HG02610 (cell line): ENCODE measurements at regions not wholly inside any gene's neighbourhood (a gene's known extent, or its start where the extent isn't known, plus 50 kb on each side); places are given as distances from the start of the nearest gene placed in this dataset.

Experiments
- ATAC-seq: cut with Tn5 transposase; IDR thresholded peaks from one replicate; pipeline ENCODE4 v1.9.1; 2021; ENCODE audit warnings: mild to moderate bottlenecking, moderate library complexity; ENCODE audit not compliant: unreplicated experiment

DNA sequence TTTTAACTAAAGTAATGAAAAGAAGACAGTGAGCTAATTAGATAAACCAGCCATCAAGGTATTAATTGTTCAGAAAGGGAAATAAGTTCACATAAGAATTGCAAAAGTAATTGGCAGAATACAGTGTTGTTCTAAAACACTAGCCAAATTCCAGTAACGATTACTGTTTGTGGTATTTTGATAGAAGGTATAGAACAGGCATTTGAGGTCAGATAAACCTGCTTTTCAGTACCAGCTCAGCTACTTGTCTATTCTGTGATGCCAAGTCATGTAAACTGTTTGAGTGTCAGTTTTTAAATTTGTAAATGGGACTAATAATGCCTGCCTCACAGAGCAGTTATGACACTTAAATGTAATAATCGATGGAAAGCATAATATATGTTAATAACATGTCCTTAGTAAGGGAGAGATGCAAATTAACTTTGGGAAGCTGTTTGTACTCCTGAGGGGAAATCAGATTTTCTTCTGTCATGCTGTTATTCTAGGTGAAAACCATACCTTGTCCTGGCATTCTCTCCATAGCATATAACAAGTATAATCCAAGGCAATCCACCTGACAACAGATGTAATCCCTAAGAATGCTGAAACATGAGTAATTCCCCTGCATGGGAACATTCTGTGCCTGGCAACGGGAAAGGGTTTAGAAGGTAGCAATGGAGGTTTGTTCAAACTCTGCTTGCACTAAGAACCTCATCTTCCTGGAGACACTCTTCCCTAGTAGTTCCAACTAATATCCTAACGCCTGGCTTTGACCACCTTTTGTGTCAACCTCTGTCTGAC, 509.5 kb upstream of the PAPPA start:
- no peak for ATAC-seq

DNA sequence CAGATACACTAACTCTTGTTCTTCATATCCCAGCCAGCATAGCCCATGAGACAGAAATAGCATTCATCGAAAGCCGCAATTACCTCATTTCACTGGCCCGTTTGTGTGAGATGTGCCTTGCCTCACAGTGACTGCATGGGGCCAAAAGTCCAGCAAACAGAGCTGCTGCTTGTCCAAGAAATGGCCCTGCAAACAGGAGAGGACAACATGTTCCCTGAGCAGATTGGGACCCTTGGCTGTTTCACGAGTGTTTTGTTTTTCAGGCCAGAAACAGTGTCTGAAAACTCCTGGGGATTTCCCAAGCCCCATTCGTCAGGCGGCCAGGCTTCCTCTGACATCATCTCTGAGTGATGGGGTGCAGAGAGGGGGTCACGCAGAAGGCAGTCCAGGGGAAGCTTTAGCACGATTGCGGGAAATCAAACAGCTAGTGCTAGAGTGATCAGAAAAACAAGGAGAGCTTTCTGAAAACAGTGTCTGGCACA, 503.6 kb upstream of the PAPPA start:
- ATAC-seq: no peak

DNA sequence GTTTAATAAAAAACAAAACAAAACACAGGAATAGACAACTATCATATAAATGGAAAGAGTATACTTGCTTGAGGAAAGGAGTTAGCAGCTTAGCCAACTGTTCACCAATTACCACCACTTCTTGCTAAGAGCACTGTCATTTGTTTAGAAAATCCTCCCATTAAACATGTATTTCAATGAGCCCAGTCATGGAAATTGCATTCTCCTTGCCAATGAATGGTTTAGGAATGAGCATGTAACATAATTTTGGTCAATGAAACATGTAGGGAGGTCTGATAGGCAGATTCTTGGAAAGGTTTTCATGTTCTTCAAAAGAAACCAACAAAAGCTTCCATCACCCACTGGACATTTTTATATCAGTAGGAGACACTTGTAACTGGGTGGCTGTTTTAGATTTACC, 502.8 kb upstream of the PAPPA start:
- ATAC-seq: no peak

DNA sequence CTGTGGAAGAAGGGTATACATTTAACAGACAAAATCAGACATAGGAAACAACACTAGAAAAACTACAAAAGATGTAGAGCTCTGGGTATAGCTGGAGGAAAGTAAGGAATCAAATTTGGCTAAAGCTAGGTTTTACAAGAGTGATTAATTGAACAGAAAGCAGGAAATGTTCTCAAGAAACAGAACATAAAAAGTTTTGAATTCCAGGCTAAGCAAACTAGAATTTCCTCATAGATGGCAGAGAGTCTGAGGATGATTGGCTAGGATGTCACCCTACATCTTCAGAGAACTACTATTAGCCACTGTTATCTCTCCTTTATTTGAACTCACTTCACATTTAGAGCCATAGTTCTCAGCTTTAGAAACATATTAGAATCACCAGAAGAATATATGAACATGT, 502.1 kb upstream of the PAPPA start:
- ATAC-seq: no peak

DNA sequence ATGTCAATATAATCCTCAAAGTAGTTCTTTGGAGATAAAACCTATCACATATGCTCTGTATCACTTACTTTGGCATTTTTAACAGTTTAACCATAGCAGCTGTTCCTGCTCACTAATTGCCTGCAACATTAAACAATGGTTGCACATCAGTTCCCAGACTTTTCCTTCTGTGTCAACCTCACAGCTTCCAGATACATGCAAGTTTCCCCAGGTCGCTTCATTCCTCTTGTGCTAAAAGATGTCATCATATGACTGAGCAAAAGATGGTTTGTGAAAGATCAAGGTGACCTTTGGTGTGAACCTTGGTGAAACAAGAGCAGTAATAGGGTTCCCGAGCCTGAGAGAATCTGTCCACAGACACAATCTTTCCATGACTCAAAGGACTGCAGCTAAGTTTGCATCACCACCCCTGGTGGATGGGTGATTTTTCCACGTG, 500.4 kb upstream of the PAPPA start:
- no peak for ATAC-seq

DNA sequence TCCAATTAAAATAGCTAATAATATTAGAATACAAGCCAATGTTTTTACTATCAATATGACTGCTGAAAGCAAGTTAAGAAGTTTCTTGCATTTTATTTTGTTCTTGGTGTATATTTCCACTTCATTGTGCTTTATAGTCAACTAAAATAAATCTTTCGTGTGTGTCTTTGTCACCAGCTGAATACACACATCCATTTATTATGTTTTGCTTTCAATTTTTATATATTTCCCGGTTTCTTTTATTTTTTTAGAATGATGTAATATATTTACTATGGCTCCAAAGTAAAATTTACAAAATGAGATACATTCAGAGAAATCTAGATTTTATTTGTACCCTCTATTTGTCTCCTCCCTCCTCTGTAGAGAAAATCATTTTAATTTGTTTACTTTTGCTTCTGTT, 495.9 kb upstream of the PAPPA start:
- no peak for ATAC-seq

DNA sequence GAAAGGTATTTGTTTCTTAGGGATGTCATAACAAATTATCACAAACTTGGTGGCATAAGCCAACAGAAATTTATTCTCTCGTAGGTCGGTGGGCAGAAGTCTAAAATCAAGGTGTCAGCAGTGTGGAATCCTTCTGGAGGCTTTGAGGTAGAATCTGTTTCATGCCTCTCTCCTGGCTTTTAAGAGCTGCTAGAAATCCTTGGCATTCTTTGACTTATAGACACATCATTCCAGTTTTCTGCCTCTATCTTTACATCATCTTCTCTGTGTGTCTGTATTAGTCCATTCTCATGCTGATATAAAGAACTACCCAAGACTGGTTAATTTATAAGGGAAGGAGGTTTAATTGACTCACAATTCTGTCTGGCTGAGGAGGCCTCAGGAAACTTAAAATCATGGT, 488.1 kb upstream of the PAPPA start:
- ATAC-seq: no peak

DNA sequence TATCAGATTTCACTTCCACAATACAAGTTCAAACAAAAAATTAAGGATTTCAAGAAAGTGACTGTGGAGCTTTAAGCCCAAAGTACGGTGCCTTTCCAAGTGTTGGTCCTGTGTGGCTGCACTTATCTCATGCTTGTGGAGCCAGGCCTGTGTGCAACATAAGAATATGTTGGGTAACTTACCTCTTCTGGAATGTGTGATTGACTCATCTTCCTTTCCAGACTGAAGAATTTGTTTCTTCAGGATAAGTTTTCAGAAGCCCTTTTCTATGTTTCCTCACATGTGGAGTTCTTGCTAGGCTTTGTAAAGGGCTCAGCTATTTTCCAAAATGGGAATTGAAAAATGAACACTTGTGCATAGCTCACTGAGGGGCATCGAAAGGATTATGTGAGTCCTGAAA, 485.1 kb upstream of the PAPPA start:
- ATAC-seq: no peak

DNA sequence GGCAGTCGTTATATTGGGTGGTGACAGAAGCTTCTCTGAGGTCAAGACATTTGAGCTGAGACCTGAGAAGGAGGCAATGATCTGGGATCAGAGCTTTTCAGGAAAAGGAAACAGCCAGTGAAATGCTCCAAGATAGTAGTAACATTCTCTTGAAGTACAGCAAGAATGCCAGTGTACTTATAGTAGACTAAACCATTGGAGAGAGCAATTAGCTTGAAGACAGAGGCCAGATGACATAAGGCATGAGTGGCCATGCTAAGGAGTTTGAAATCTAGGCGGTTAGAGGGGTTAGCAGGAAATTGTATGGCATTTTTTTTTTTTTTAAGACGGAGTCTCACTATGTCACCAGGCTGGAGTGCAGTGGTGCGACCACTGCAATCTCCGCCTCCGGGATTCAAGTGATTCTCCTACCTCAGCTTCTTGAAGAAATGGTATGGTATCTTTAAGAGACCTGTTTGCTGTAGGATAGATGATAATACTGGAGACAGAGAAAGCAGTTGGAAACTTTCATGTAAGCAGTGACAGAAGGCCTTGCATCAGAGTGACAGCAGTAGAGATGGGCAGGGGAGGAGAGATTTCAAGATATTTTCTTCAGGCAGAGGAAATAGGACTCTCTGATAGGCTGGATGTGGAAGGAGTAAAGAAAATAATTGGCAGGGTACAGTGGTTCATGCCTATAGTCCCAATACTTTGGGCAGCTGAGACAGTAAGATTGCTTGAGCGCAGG, 482.2 kb upstream of the PAPPA start:
- ATAC-seq: no peak

DNA sequence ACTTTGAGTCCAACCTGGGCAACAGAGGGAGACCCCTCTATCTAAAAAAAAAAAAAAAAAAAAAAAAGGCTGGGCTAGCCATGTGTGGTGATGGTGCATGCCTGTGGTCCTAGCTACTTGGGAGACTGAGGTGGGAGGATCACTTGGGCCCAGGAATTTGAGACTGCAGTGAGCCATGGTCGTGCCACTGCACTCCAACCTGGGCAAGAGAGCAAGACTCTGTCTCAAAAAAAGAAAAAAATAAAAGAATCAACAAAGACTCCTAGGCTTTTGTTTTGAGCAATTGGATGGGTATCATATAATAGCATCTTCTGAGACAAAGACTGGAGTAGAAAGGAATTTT, 481.7 kb upstream of the PAPPA start:
- ATAC-seq: no peak

DNA sequence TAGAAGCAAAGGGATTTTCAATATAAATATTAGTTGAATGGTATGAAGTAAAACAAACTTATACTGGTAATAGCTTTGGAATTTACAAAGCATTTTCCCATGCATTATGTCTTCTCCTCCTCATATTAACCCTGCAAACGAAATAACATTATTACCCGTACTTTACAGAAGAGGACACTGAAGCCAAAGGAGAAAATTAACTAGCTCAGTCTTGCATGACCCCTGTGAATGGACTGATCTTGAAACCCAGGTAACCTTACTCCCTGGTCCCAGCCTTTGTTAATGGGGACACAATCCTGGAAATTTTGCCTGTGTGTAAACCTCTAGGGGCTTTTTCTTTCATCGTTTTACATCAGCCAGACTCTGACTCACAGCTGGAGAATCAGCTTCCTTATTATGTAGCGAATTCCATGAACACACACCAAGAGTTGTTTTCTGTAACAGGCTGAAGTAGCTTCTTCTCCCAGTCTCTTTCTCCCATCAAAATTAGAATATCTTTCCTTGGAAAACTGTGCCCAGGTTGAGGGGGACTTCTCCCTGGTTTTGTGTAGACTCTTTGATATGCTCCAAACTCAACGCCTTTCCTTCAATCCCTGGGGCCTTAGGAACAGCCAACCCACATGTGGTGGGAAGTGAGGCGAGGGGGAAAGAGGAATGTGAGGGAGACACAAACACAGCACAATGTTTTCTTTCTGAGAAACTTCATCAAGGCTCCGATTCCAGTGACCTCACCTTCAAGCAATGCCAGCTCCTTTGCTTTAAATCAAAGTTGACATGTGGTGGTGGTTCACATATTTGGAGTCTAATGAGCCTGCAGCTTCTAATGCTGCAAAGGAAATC, 480.9 kb upstream of the PAPPA start:
- ATAC-seq: no peak

DNA sequence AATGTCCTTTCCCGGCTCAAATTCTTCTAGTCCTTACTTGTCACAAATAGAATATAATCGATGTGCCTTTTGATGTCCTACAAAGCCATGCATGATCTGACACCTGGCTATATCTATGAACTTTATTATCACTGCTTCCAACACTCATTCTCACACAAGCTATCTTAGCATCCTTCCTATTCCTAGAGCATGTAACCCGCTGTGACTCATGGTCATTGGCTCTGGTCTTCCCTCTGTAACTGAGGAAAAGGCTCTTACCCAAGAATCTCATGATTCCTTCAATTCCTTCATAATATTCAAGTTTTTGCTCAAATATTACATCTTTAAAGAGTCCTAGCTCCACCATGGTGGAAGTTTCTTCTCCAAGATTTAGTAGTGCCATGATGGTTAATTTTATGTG, 480.0 kb upstream of the PAPPA start:
- no peak for ATAC-seq

DNA sequence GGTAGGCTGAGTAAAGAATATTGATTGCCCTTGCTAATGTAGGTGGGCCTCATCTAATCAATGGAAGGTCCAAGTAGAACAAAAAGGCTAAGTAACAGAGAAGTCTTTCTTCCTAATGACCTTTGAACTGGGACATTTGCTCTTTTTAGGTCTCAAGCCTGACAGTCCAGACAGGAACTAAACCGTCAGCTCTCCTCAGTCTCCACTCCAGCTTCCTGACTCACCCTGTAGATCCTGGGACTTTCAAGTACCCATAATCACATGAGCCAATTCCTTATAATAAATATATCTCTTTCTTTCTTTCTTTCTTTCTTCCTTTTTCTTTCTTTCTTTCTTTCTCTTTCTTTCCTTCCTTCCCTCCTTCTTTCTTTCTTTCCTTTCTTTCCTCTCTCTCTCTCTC, 479.5 kb upstream of the PAPPA start:
- ATAC-seq: no peak

DNA sequence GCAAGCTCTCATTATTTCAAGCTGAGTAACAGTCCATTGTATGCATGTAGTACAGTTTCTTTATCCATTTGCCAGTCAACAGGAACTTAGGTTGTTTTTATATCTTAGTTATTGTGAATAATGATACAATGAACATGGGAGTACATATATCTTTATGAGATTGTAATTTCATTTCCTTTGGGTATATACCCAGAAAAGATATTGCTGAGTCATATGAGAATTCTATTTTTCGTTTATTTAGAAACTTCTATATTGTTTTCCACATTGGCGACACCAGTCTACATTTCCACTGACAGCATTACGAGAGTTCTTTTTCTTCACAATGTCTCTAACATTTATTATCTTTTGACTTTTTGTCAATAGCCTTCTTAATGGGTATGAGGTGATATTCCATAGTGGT, 477.8 kb upstream of the PAPPA start:
- ATAC-seq: no peak

DNA sequence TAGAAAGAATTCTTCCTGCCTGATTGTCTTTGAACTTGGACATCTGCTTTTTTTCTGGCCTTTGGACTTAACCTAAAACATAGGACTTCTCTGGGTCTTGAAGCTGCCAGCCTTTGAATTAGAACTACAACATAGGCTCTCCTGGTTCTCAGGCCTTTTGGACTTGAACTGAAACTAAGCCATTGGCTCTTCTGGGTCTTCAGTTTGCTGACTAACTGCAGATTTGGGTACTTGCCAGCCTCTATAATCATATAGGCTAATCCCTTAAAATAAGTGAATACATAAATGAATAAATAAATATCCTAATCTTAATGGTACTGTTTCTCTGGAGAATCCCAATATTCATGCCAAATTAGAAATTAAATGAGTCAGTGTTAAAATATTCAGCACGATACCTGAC, 473.4 kb upstream of the PAPPA start:
- ATAC-seq: no peak

DNA sequence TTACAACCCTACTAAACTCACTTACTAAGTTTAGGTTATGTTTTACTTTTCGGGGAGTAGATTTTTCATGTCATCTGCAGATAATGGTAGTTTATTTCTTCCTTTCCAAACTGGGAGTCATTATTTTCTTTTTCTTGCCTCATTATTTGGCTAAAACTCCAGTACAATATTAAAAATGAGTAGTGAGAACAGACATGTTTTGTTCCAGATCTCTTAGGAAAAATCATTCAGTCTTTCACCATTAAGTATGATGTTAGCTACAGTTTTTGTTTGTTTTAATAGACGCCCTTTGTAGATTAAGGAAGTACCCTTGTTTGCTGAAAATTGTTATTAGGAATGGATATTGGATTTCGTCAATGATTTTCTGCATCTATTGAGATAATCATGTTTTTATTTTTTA, 472.0 kb upstream of the PAPPA start:
- no peak for ATAC-seq

DNA sequence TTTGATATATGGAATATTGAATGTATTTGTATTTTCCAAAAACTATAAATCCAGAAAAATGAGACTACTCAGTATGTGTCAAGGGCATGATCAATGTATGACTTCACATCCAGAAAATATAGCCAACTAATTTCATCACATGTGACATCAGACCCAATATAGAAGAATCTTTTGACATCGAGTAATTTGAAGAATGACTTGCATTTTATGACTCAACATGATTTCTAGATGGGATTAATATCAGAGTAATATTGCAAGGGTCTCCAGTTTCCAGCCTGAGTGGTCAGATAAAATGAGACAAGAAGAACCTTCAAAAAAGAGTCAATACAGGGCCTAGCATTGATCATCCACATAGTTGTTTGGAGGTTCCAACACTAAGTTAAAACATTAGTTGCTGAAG, 467.5 kb upstream of the PAPPA start:
- no peak for ATAC-seq

DNA sequence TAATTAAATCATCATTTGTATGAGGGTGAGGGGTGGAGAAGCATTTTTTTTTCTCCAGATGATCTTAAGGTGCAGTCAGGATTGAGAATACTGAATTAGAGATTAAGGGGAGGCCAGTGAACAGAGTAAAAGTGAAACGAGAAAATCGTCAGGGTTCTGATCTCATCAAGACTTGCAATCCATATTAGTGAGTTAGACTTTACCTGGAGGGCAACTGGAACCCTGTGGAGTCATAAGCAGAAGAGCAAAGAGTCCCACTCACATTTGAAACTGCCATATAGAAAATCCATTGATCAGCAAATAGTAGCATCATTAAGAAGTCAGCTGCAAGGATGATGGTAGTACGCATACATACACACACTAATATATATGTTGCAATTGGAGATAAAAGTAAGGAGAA, 466.2 kb upstream of the PAPPA start:
- ATAC-seq: no peak

DNA sequence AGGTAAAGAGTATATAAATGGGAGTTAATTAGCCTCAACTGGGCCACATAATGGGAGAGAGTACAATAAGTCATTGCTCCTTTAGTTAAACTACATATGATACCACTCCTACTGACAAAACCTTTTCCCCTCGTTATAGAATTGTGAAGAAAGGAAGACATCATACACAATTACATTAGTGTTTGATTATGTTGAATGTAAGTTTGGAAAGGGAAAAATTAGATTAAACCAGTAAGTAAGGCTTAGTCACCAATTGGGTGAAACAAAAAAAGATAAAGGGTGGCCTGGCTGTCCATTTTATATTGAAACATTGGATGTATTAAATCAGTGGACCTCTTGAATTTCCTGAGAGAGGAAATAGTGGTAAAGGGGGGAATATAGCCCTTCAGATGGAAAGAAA, 464.3 kb upstream of the PAPPA start:
- no peak for ATAC-seq

DNA sequence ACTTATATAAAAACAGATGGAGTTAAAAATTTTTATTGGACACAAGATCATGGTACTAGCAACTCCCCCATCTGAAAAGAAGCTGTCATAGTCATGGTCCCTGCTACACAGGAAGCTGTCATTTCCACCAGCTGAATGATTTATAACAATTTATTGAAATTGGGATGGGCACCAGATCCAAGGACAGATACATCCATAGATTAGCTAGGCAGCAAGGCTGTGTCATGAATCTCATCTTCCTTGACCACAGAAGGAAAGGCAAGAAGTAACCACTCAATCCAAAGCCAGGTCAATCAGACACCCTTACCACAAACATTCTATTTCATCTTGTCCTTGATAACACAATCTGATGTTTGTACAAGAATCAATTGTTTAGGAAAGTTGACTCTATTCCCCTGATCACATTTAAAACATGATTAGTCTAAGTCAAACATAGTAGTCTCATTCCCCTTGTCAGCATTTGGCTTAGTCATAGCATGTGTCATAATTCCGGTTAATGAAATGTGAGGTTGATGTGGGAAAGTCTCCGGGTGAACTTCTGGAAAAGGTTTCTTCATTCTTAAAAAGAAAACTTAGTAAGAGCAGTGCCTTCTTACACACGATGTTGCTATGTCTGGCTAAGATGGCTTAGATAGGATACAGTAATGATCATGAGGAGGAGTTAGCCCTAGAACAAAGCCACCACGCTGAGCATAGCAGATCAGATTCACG, 462.6 kb upstream of the PAPPA start:
- ATAC-seq: no peak

DNA sequence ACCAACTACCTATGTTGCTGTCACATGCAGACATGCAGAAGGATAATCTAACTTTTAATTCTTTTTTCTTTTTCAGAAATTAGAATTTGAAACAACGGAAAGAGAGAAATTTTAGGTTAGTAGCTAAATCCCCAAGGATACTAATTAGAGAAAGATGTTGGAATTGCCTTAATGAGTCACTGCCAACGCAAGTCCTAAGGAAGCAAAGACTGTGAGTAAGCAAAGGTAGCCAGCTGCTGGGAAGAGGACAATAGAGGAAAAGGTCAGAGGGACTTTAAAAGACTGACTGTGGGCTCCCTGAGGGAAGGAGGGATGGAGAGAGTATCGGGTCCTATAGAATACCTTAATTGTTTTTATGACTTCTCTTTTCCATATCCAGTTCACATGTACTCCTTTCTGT, 461.9 kb upstream of the PAPPA start:
- ATAC-seq: no peak
